ENCODE measurements at regions not wholly inside any gene's neighbourhood (a gene's known extent, or its start where the extent isn't known, plus 50 kb on each side); places are given as distances from the start of the nearest gene placed in this dataset.
"Not testable (repeated sequence)": the region's sequence is repeated elsewhere in the genome, so short reads cannot be mapped to it uniquely, and the experiment has no call there.

DNA sequence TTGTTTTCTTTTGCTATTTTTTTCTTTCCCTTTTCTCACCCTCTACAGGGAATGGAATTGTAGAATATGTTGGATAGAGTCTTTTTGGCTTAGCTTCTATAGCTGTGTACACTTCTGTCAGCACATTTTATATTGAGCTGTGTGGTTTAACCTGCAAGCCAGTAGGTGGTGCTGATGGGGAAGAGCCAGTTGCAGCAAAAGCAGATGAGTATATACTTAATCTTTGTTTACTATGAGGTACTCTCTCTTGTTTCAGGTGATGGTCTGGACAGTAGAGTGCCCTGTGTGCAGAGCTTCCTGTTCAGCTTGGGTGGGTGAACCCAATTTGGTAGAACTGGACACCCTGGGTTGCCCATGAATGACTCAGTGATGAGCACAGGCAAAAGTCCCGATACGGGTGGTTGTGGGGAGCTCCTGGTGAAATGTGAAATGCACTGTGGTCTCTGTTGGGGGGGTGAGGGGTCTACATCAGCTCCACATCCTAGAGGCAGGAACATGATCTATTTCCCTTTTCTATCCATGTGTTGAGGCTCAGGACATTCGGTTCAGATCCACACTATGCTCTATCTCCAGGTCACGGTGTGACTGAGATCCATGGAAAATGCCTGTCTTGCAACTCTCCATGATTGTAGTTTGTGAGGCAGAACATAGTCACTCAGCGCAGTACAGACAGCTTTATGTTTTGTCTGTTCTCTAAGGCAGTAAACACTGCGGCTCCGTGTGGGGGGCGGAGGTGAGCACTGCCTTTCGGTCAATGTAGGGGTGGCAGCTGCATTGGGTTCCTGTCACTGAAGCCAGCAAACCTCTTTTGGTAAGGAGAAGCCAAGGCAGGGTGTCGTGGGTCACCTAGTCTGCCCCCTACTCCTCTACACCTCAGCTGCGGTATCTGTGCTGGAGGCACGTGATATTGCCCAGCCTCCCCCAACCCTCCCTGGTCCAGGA is 353.2 kb downstream of the PRR16 start:
- no peak for DNase-seq (ENCODE audit: low spot score)

DNA sequence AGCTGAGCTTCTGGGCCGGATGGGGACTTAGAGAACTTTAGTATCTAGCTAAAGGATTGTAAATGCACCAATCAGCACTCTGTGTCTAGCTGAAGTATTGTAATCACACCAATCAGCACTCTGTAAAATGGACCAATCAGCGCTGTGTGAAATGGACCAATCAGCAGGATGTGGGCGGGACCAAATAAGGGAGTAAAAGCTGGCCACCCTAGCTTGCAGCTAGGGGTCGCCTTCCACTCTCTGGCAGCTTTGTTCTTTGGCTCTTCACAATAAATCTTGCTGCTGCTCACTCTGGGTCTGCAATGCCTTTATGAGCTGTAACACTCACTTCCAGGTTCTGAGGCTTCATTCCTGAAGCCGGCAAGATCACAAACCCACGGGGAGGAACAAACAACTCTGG is 354.0 kb downstream of the PRR16 start:
- DNase-seq (ENCODE audit: low spot score), result no peak

DNA sequence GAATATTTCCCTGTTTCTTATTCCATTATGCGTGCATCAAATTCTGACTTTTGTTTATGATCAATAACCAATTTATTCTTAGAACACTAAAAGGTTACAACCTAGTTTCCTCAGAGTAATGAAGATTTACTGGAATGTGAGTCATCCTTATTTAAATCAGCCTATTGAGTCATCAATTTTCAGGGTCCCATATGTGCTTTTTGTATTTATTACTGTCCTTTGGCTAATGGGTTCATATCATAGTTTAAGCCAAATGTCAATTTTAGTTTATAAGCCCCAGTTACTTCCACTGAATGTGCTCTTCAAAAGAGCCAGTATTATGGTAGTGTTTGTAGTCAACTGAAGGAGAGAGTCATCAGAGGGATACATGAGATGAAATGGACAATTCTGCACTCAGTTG is 359.2 kb downstream of the PRR16 start:
- no peak for DNase-seq (ENCODE audit: low spot score)

DNA sequence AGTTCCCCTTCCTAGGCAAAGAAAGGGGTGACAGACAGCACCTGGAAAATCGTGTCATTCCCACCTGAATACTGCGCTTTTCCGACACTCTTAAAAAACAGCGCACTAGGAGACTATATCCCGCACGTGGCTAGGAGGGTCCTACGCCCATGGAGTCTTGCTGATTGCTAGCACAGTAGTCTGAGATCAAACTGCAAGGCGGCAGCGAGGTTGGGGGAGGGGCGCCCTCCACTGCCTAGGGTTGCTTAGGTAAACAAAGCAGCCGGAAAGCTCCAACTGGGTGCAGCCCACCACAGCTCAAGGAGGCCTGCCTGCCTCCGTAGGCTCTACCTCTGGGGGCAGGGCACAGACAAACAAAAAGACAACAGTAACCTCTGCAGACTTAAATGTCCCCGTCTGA is 367.5 kb downstream of the PRR16 start:
- not testable (repeated sequence) for DNase-seq (ENCODE audit: low spot score)

DNA sequence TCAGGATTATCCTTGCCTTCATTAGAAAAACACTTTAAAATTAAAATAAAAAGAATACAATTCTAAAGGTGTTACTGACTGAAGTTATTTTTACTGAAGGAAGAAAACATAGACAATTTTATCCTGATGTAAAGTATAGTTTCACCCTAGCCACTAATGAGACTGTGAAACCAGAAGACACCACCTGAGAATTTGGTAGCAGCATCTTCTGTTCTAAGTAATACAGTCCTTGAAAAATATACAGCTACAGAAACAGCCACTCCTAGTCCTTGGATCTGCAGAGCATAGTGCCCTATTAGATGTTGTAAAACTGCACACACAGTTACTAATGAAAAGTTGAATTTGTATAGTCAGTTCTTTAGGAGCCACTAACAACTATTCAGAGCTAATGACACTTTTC is 377.7 kb downstream of the PRR16 start:
- no peak for DNase-seq (ENCODE audit: low spot score)

DNA sequence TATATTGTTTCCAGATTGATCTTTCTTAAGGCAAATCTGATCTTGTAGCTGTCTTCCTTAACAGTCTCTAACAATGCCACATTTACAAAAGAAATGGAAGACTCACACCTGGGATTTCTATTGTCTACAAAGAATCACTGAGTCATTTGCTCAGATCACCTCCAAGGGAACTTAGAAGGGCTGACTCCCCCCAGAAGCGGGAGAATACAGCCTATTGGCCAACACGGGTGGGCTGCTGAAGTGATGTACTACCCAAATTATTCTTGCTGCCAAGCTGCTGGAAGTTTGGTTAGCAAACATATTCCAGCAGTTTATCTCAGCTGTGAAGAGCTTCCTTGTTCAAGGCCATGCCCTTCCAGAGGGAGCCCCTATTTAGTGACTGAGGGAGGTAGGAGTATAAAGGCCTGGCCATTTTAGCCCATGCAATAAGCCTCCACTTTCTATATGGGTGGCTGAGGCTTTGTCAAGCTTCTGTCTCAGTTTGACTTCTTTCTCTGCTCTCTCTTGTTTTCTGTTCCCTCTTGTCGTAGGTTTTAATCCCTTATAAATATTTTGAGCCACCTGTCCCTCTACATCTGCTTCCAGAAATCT is 379.4 kb downstream of the PRR16 start:
- DNase-seq (ENCODE audit: low spot score), result no peak

DNA sequence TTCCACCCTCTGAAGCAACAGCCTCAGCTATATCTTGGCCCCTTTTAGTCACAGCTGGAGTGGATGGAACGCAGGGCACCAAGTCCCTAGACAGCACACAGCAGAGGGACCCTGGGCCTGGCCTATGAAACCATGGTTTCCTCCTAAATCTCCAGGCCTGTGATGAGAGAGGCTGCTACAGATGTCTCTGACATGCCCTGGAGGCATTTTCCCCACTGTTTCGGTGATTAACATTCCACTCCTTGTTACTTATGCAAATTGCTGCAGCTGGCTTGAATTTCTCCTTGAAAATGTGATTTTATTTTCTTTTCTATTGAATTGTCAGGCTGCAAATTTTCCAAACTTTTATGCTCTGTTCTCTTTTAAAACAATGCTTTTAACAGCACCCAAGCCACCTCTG is 384.8 kb downstream of the PRR16 start:
- DNase-seq (ENCODE audit: low spot score), result no peak

DNA sequence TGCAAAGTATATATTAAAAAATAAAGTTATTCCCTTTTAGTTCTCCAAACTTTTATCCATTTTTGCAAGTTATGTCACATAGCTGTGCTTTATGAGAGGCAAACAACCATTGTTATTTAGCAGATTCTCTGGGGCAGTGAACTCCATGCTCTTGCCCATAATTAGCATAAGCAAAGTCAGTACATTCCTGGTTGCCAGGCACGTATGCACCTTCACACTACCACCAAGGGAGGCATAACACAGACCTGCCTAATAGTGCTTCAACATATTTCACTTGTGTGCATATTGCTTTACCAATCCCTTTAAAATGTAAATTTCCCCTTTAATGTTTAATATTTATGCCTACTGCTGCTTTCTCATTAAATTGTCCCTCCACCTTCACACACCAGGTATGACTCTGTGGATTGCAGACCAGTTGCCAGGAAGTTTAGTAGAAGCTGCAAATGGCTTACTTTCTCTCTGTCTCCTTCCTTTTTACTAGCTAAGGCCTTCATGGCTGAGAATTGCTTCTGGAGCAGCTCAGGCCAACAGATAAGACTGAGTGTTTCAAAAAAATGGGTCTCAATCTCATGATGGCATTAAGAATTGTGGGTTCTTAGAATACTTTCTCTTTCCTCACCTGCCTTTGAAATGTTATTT is 388.2 kb downstream of the PRR16 start:
- DNase-seq (ENCODE audit: low spot score), result no peak

DNA sequence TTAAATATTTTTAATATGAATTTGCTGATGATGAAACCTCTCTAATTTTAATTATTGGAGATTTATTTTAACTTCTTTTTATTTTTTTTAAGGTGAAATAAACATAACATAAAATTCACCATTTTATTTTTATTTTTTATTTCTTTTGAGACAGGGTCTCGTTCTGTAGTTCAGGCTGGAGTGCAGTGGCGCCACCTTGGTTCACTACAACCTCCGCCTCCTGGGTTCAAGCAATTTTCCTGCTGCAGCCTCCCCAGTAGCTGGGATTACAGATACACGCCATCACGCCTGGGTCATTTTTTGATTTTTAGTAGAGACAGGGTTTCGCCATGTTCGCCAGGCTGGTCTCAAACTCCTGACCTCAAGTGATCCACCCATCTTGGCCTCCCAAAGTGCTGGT is 402.9 kb downstream of the PRR16 start:
- no peak for DNase-seq (ENCODE audit: low spot score)

DNA sequence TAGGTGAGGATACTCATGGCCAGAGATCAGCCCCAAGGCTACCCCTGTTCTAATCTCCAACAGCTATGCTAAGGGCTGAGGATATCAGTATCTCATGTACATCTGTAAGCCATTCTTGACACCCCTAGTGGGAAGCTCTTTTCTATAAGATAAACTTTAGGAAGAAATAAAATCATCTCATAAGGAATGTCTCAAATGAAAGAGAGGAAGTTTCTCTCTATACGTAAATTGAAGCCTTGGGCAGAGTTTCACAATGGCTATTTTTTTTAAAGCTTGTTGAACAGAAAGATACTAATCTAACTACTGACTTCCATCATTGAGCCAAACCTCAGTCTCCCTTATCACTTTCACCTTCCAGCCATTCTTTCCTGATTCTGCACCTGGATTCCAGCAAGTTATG is 405.7 kb downstream of the PRR16 start:
- DNase-seq (ENCODE audit: low spot score), result no peak

DNA sequence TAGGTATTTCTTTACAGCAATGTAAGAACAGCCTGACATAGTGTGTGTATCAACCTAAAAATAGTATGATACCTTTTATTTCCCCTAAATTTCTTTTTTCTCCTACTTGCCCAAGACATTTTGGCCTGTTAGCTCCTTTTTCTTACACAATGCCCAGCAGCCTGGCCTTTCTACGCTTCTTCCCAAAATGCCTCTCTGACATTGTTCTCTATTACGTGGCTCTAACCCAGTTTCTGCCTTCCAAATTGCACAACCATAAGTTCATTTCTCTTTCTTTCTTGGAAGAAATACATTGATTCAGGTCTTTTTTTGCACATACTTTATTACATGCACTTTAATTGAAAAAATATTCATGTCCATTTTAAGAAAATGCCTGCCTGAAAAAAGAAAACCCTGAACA is 408.2 kb downstream of the PRR16 start:
- DNase-seq (ENCODE audit: low spot score), result no peak

DNA sequence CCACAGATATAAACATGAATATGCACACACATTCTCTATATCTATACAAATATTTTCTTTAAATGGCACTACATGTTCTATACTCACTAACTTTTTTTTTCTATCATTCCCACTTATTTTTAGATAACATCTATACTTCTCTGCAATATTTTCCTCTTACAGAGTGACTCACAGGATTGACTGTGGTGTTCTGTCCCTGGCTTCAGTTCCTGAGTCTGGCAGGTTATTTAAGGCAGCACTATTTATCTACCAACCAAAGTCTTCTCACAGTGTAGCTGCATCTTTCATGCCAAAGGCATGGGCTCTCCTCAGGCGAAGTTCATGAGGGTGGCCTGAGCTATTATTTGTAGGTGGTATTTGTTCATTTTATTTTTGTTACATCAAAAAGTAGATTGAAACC is 409.0 kb downstream of the PRR16 start:
- DNase-seq (ENCODE audit: low spot score), result no peak

DNA sequence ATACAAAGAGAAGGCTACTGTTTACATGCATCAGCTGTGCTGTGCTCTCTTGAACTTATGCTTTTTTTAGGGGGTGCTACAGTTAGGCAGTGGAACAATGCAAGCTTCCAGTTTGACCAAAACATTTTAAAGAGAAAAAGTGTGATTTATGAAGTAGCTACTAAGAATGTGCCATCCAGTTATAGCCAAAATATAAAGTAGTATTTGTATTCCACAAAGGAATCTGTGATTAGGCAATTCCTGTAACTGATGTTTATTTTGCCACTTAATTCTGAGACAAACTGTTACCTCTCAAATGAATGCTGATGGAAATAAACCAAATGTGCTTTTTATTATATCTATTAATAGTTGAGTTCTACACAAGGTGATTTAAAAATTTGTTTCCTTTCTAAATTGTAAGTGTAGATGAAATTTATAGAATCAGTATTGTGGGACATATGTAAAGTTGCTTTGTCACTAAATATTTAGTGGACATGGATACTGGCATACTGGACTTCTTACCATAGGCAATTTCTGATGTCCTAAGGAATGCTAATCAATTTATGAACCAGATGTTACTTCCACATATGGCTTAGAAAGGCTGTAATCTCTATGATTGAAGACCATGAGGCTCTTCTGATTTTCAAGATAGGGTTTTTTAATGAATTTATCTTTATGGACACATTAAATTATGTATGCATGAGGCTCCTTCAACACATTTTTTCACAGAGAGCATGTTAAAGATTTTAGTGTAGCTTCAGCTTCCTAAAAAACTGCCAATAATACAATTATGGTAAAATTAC is 410.2 kb downstream of the PRR16 start:
- no peak for DNase-seq (ENCODE audit: low spot score)

DNA sequence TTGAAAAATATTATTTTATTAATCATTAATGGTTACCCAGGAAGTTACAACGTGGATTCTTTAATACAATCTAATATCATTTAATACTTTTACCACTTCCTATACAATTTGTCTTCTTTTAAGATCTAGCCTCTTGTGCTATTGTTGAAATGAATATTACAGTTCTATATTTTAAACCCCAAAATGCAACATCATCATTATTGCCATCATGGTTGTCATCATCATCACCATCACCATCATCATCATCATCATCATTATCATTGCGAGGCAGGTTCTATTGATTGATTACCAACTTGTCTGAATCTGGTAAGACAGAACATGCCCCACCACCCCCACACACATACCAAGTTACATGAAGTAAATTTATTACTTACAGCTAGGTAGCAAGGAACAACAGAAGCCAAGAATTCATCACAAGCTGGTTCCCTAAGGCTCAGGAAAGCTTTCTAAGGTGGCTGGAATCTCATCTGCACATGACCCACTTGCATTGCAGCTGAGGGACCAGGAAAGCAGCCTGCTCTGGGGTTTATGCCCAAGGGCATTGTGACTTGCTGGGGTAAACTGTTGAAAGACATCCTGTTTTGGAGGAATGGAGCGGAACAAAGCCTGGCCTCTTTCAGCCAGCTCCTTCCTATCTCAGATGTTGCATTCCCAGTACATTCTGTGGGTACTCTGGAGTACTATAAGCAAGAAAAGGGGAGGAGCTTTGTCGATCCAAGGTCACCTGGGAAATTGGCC is 418.1 kb downstream of the PRR16 start:
- DNase-seq (ENCODE audit: low spot score), result no peak

DNA sequence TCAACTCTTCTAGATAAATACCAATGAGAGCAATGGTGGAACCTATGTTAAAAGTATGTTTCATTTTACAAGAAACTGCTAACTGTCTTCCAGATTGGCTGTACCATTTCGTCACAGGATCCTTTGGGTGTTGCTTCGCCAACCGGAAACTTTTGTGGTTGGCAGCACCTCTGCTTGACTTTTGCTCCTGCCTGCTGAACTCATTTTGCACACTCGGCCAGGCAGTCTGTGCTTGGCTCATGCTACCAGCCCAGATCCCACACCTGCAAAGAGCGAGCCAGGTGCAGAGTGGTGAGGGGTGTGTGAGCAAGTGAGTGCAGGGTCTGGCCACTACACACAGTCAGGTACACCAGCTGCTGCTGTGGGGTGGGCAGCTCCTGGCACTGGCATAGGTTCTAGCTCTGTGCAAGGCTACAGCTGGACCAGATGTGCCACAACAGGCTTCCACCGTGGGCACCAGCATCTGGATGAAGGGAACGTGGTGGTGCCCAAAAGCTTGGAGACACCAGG is 422.3 kb downstream of the PRR16 start:
- DNase-seq (ENCODE audit: low spot score), result no peak

DNA sequence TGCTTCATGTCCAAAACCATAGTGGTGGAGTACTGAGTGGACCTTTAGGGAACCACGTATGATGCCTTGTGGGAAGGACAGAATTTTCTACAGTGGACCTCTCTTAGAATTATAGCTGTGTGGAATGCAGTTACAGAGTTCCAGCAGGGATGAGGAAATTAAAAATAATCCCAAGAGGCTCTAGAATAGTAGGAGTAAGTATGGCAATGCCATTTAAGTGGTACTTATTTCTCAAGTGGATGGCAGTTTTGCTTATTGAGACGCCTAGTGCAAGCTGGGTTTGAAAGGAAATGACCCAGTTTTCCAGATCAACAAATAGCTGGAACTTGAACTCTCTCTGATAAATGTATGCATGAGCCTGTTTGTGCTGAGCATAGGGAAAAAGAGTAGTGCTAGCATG is 431.6 kb downstream of the PRR16 start:
- DNase-seq (ENCODE audit: low spot score), result no peak

DNA sequence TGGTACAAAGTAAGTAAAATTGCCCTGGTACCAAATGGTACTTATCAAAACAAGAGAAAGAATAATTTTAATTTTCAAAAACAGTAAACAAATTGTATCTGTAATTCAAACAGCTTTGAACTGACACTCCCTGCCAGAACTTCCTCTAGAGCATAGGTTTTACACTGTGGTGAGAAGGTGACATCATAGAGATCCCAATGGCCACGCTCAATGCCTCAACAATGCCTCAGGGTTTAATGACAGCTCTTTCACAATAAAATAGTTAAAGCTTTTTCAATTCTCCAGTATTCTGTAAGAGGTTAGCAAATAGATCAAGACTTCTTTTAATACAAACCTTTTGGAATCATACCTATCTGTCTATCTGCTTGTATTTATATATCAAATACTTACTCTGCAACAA is 437.1 kb downstream of the PRR16 start:
- DNase-seq (ENCODE audit: low spot score), result no peak

DNA sequence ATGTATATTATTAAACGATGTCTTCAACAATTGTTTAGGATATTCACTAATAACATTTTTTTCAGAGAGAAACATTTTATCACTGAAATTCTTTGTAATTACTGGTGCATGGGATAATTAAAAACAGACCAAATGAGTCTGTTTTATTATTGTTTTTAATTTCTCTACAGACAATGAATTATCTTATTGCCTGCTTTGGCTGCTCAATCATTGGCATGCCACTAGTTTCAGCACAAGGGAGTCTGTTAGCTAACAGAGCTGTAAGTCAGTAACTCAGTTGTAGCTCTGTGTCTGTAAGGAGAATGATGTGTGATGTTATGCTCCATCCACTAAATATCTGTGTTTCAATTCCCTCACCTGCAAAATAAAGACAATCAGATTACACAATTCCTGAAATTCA is 443.9 kb downstream of the PRR16 start:
- DNase-seq (ENCODE audit: low spot score), result no peak

DNA sequence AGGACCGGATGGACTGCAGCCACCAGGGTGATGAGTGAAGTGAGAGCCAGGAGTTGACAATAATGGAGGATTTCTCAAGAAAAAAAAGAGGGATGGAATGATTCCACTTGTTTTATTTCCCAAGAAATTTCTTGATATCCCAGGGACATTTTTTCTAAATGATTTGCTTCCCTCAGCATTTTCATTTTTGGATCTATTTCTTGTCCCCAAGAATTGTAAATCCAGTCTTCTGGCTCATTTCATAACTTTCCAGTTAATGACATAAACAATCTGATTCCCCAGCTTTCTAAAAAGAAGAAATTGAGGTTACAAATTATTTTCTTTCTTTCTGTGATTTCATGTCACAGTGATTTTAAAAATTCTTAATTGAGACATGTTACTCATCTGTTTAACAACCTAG is 446.5 kb downstream of the PRR16 start:
- no peak for DNase-seq (ENCODE audit: low spot score)

DNA sequence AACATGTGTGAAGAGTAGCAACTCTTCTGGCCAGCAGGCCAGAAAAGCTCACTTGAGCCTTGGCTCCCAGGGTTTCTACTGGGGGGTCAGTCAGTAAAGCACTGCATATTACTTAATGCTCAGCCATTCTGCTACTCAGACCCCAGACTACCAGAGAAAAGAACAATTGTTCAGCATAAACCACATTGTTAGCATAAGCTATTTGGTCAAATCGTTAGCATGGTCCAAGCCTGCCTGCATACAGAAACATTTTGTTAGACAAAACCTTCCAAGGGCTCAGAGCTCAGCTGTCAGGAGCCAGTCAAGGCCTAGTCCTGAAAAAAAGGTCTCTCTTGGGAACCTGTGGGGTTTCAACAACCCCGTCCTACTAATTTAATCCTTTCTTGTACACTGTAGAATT is 449.3 kb downstream of the PRR16 start:
- no peak for DNase-seq (ENCODE audit: low spot score)
